Ascending aorta (tissue), 2 donors: ENCODE measurements at regions not wholly inside any gene's neighbourhood (a gene's known extent, or its start where the extent isn't known, plus 50 kb on each side); places are given as distances from the start of the nearest gene placed in this dataset.

Experiments
- DNase-seq, 2 donors: peaks; one replicate each; pipeline ENCODE4 v3.0.0-alpha.2; 2019; ENCODE audit warnings: low spot score in 2 of 2
- H3K27ac ChIP-seq, 2 donors: fragments of 200-600 bp; sonication (generic); one replicate each; pipeline ENCODE4 v1.5.1; 2016 to 2017; ENCODE audit warnings: mild to moderate bottlenecking in 1 of 2
- H3K27me3 ChIP-seq: fragments of 200-600 bp; sonication (generic); one replicate; pipeline ENCODE4 v1.5.1; 2017
- H3K36me3 ChIP-seq, 2 donors: fragments of 200-600 bp; sonication (generic); one replicate each; pipeline ENCODE4 v1.5.1; 2016
- H3K4me1 ChIP-seq, 2 donors: fragments of 200-600 bp; sonication (generic); one replicate each; pipeline ENCODE4 v1.5.1; 2016 to 2017; ENCODE audit warnings: mild to moderate bottlenecking in 1 of 2
- H3K4me3 ChIP-seq, 2 donors: fragments of 200-600 bp; sonication (generic); one replicate each; pipeline ENCODE4 v1.5.1; 2016 to 2017; ENCODE audit warnings: mild to moderate bottlenecking in 1 of 2
- H3K9me3 ChIP-seq, 2 donors: fragments of 200-600 bp; sonication (generic); one replicate each; pipeline ENCODE4 v1.5.1; 2016
- CTCF ChIP-seq, 3 experiments: fragments of 200-600 bp in 2 of 3; fragments of 450-650 bp in 1 of 3; sonication (generic) in 2 of 3; IDR thresholded peaks; one replicate each; pipeline ENCODE4 v1.5.1; 2016 to 2019; ENCODE audit warnings: antibody characterized with exemption in 3 of 3, mild to moderate bottlenecking in 1 of 3, moderate library complexity in 1 of 3
- intact Hi-C: fragments of 100-400 bp; cut with DNase I; formaldehyde crosslinking; loops from one replicate; pipeline ENCODE4 v1.15.1; 2023

GRCh38 chr4:11312389-11312788, 116.3 kb downstream of the HS3ST1 start:
- H3K9me3 ChIP-seq: no peaks in the 10 kb centered on the region
- no peaks in the 10 kb centered on the region for H3K36me3 ChIP-seq
- H3K4me3 ChIP-seq: no peak overlapping the region
- intact Hi-C loops: no loop called here
- H3K27me3 ChIP-seq: no peaks in the 10 kb centered on the region
- no peak for TF ChIP-seq CTCF (IDR thresholded peaks at IDR 0.05)
- H3K4me1 ChIP-seq: no peaks in the 10 kb centered on the region
- no peak overlapping the region for H3K27ac ChIP-seq
- DNase-seq: no peak

- no peaks in the 10 kb centered on the region for H3K27me3 ChIP-seq
- no peak overlapping the region for H3K4me3 ChIP-seq
- intact Hi-C loops: no loop called here
- H3K4me1 ChIP-seq: no peaks in the 10 kb centered on the region
- no peak for DNase-seq
- no peak for TF ChIP-seq CTCF (IDR thresholded peaks at IDR 0.05)
- H3K9me3 ChIP-seq: no peaks in the 10 kb centered on the region
- H3K27ac ChIP-seq: no peak overlapping the region
- no peaks in the 10 kb centered on the region for H3K36me3 ChIP-seq
These were observed 127.5 kb downstream of the HS3ST1 start for GRCh38 chr4:11301075-11301660.

GRCh38 chr4:11299836-11300235, 128.9 kb downstream of the HS3ST1 start:
- intact Hi-C loops: no loop called here

GRCh38 chr4:11299016-11299415, 129.7 kb downstream of the HS3ST1 start:
- no peak for TF ChIP-seq CTCF (IDR thresholded peaks at IDR 0.05)
- no peak for DNase-seq
- Histone ChIP-seq H3K4me1 (no peaks in the 10 kb centered on the region), H3K27ac (no peak overlapping the region), H3K4me3 (no peak overlapping the region), H3K36me3 (no peaks in the 10 kb centered on the region), H3K9me3 (no peaks in the 10 kb centered on the region), H3K27me3 (no peaks in the 10 kb centered on the region)
- intact Hi-C loops: no loop called here

More at GRCh38 chr4:11299836-11300235, 128.9 kb downstream of the HS3ST1 start:
- Histone ChIP-seq H3K27ac (no peak overlapping the region), H3K9me3 (no peaks in the 10 kb centered on the region), H3K36me3 (no peaks in the 10 kb centered on the region), H3K27me3 (no peaks in the 10 kb centered on the region), H3K4me1 (no peaks in the 10 kb centered on the region), H3K4me3 (no peak overlapping the region)
- no peak for DNase-seq
- no peak for TF ChIP-seq CTCF (IDR thresholded peaks at IDR 0.05)

- intact Hi-C loops: no loop called here
- Histone ChIP-seq H3K4me1 (no peaks in the 10 kb centered on the region), H3K27me3 (no peaks in the 10 kb centered on the region), H3K4me3 (no peak overlapping the region), H3K27ac (no peak overlapping the region), H3K9me3 (no peaks in the 10 kb centered on the region), H3K36me3 (no peaks in the 10 kb centered on the region)
- DNase-seq: no peak
- TF ChIP-seq CTCF (IDR thresholded peaks at IDR 0.05): no peak
These were observed 130.2 kb downstream of the HS3ST1 start for GRCh38 chr4:11298451-11298850.

- Histone ChIP-seq H3K4me3 (no peak overlapping the region), H3K36me3 (no peaks in the 10 kb centered on the region), H3K4me1 (no peaks in the 10 kb centered on the region), H3K27ac (no peak overlapping the region), H3K27me3 (no peaks in the 10 kb centered on the region), H3K9me3 (no peaks in the 10 kb centered on the region)
- no peak for DNase-seq
- no peak for TF ChIP-seq CTCF (IDR thresholded peaks at IDR 0.05)
- intact Hi-C loops: no loop called here
These were observed 131.1 kb downstream of the HS3ST1 start for GRCh38 chr4:11297627-11298026.
